T47D (cell line): ENCODE measurements at regions not wholly inside any gene's neighbourhood (a gene's known extent, or its start where the extent isn't known, plus 50 kb on each side); places are given as distances from the start of the nearest gene placed in this dataset.
A peak's percentile ranks its signal among the peaks of the same experiment; 100 is the strongest.

Source experiments
- DNase-seq, 2 experiments: peaks; one replicate each; pipeline versions ENCODE4 v3.0.0 to v3.0.0-alpha.2; 2011 to 2012; ENCODE audit warnings: low read depth in 1 of 2, low spot score in 1 of 2
- JUND ChIP-seq: IDR thresholded peaks from 2 replicates; pipeline ENCODE4 v1.6.1; 2012; ENCODE audit warnings: low read depth
- in situ Hi-C: cut with HindIII; loops from 2 replicates; pipeline ENCODE4 v1.10.0; 2016; ENCODE audit warnings: low sequenced_read_pairs, low pct_unique_long_range_greater_than_20kb

GRCh38 chr9:106621313-106622163 lies 241.4 kb upstream of the ZNF462 start:
- TF ChIP-seq JUND: no peak
- DNase-seq: no peak
- in situ Hi-C loops: no loop called here

GRCh38 chr9:106622164-106622487 lies 240.8 kb upstream of the ZNF462 start:
- no peak for TF ChIP-seq JUND
- DNase-seq: no peak
- in situ Hi-C loops: no loop called here

- TF ChIP-seq JUND: no peak
- in situ Hi-C loops: no loop called here
Measured at GRCh38 chr9:106623558-106623957, 239.4 kb upstream of the ZNF462 start.

GRCh38 chr9:106625259-106625789 lies 237.6 kb upstream of the ZNF462 start:
- in situ Hi-C loops: no loop called here
- TF ChIP-seq JUND: no peak
- DNase-seq: no peak

More at GRCh38 chr9:106623558-106623957, 239.4 kb upstream of the ZNF462 start:
- DNase-seq: no peak

GRCh38 chr9:106626936-106627335 lies 236.0 kb upstream of the ZNF462 start:
- DNase-seq: no peak
- in situ Hi-C loops: no loop called here
- no peak for TF ChIP-seq JUND

GRCh38 chr9:106632621-106633020 lies 230.3 kb upstream of the ZNF462 start:
- DNase-seq: no peak
- in situ Hi-C loops: no loop called here
- TF ChIP-seq JUND: no peak

- no peak for TF ChIP-seq JUND
- in situ Hi-C loops: no loop called here
- no peak for DNase-seq
Measured at GRCh38 chr9:106634183-106634582, 228.8 kb upstream of the ZNF462 start.

GRCh38 chr9:106634641-106635040 lies 228.3 kb upstream of the ZNF462 start:
- in situ Hi-C loops: no loop called here
- DNase-seq: no peak
- TF ChIP-seq JUND: no peak

GRCh38 chr9:106637486-106637885 lies 225.5 kb upstream of the ZNF462 start:
- in situ Hi-C loops: no loop called here
- no peak for TF ChIP-seq JUND
- no peak for DNase-seq

GRCh38 chr9:106639873-106640568 lies 222.9 kb upstream of the ZNF462 start:
- in situ Hi-C loops: no loop called here
- TF ChIP-seq JUND: no peak
- peak in 1 of 2 experiments; percentile 12 for DNase-seq

- peak; percentile 52 to 85 for DNase-seq
- in situ Hi-C loops: no loop called here
- TF ChIP-seq JUND: peak; percentile 32; the same call in 1 of the 2 replicates
Measured at GRCh38 chr9:106643211-106643930, 219.6 kb upstream of the ZNF462 start.

- DNase-seq: no peak
- no peak for TF ChIP-seq JUND
- in situ Hi-C loops: no loop called here
Measured at GRCh38 chr9:106644661-106645060, 218.3 kb upstream of the ZNF462 start.
